Activated CD4-positive, alpha-beta T cell treated with anti-CD3 and anti-CD28 coated beads for 36 hours (primary cell): ENCODE measurements at regions not wholly inside any gene's neighbourhood (a gene's known extent, or its start where the extent isn't known, plus 50 kb on each side); places are given as distances from the start of the nearest gene placed in this dataset.

Source experiments
- ATAC-seq: fragments of 200-7000 bp; cut with Tn5 transposase; one replicate; pipeline ENCODE4 v1.10.0; 2021; ENCODE audit warnings: mild to moderate bottlenecking, moderate library complexity
- CTCF ChIA-PET: fragments of 350-600 bp; sonication (Branson Sonifier 250); formaldehyde crosslinking; loops from one replicate; lab custom pipeline; 2021; ENCODE audit warnings: antibody characterized with exemption; lab: Charles Lee
- POLR2A ChIA-PET: fragments of 350-600 bp; sonication (Branson Sonifier 250); formaldehyde crosslinking; loops from one replicate; lab custom pipeline; 2021; ENCODE audit warnings: antibody characterized with exemption, inconsistent platforms; lab: Charles Lee
- DNase-seq: peaks from one replicate; pipeline ENCODE4 v3.0.0-alpha.2; 2020
- H3K27ac Mint-ChIP-seq: one replicate; pipeline ENCODE4 v1.8.0; 2021; ENCODE audit warnings: mixed read lengths
- H3K27me3 Mint-ChIP-seq: one replicate; pipeline ENCODE4 v1.8.0; 2021; ENCODE audit warnings: mixed read lengths
- H3K36me3 Mint-ChIP-seq: one replicate; pipeline ENCODE4 v1.8.0; 2021; ENCODE audit warnings: low read depth, mixed read lengths
- H3K4me1 Mint-ChIP-seq: one replicate; pipeline ENCODE4 v1.8.0; 2021; ENCODE audit warnings: mixed read lengths
- H3K4me3 Mint-ChIP-seq: one replicate; pipeline ENCODE4 v1.8.0; 2021; ENCODE audit warnings: mild to moderate bottlenecking, moderate library complexity, mixed read lengths
- H3K9me3 Mint-ChIP-seq: one replicate; pipeline ENCODE4 v1.8.0; 2021; ENCODE audit warnings: low read depth, mixed read lengths
- intact Hi-C, 2 experiments: fragments of 100-400 bp; cut with DNase I in 1 of 2; cut with micrococcal nuclease in 1 of 2; formaldehyde crosslinking; loops; one replicate each; pipeline versions ENCODE4 v1.14.2 to v1.15.1; 2022 to 2024; cut with DNase I, micrococcal nuclease

- no peak overlapping the region for H3K27ac Mint-ChIP-seq
- no peak for DNase-seq
- ChIA-PET POLR2A (no interaction called here), CTCF (interaction anchor here (0.9 kb wide), 1 partner anchor 9 kb away, joined by 3 read pairs; no protein-coding TSS in a partner anchor)
- no peak overlapping the region for H3K4me3 Mint-ChIP-seq
- H3K27me3 Mint-ChIP-seq, result peaks cover 2% of the 10 kb centered on the region
- intact Hi-C loops, result no loop called here
- H3K36me3 Mint-ChIP-seq, result no peaks in the 10 kb centered on the region
- no peak for ATAC-seq
- no peaks in the 10 kb centered on the region for H3K9me3 Mint-ChIP-seq
- peaks cover 5% of the 10 kb centered on the region for H3K4me1 Mint-ChIP-seq
These were observed 135.7 kb downstream of the QDPR start for GRCh38 chr4:17376205-17376604.

- POLR2A ChIA-PET, result no interaction called here
- Mint-ChIP-seq H3K27ac (no peak overlapping the region), H3K36me3 (no peaks in the 10 kb centered on the region), H3K27me3 (peaks cover 2% of the 10 kb centered on the region), H3K4me1 (peaks cover 5% of the 10 kb centered on the region), H3K4me3 (no peak overlapping the region), H3K9me3 (no peaks in the 10 kb centered on the region)
- DNase-seq (no peak), ATAC-seq (peak; percentile 68)
- CTCF ChIA-PET, result interaction anchor here (1.0 to 1.7 kb wide), 2 partner anchors 37 to 74 kb away, joined by 4 read pairs; no protein-coding TSS in a partner anchor
- intact Hi-C loops, result no loop called here
These were observed 138.2 kb downstream of the QDPR start for GRCh38 chr4:17373666-17374065.

GRCh38 chr4:17370818-17371217 lies 141.1 kb downstream of the QDPR start:
- H3K27me3 Mint-ChIP-seq, result peaks cover 4% of the 10 kb centered on the region
- DNase-seq (no peak), ATAC-seq (no peak)
- intact Hi-C loops, result no loop called here
- POLR2A ChIA-PET, result no interaction called here
- peaks cover 5% of the 10 kb centered on the region for H3K4me1 Mint-ChIP-seq
- CTCF ChIA-PET, result interaction anchor here (0.7 to 0.9 kb wide), 2 partner anchors 20 to 496 kb away, joined by 3 to 4 read pairs; no protein-coding TSS in a partner anchor
- no peaks in the 10 kb centered on the region for H3K9me3 Mint-ChIP-seq
- H3K27ac Mint-ChIP-seq, result no peak overlapping the region
- no peaks in the 10 kb centered on the region for H3K36me3 Mint-ChIP-seq
- no peak overlapping the region for H3K4me3 Mint-ChIP-seq

- H3K27me3 Mint-ChIP-seq, result peaks cover 5% of the 10 kb centered on the region
- H3K9me3 Mint-ChIP-seq, result no peaks in the 10 kb centered on the region
- ChIA-PET POLR2A (no interaction called here), CTCF (interaction anchor here (0.6 to 1.2 kb wide), 3 partner anchors 13 to 83 kb away, joined by 3 to 4 read pairs (median 3); no protein-coding TSS in a partner anchor)
- intact Hi-C loops, result no loop called here
- no peak overlapping the region for H3K27ac Mint-ChIP-seq
- no peak overlapping the region for H3K4me3 Mint-ChIP-seq
- no peaks in the 10 kb centered on the region for H3K36me3 Mint-ChIP-seq
- peak; percentile 19 for ATAC-seq
- DNase-seq, result no peak
- H3K4me1 Mint-ChIP-seq, result no peaks in the 10 kb centered on the region
These were observed 143.5 kb downstream of the QDPR start for GRCh38 chr4:17368408-17368807.

- DNase-seq (no peak), ATAC-seq (no peak)
- Mint-ChIP-seq H3K36me3 (no peaks in the 10 kb centered on the region), H3K4me1 (peaks cover 6% of the 10 kb centered on the region), H3K9me3 (no peaks in the 10 kb centered on the region), H3K27me3 (peaks cover 7% of the 10 kb centered on the region), H3K4me3 (no peak overlapping the region), H3K27ac (no peak overlapping the region)
- POLR2A ChIA-PET, result no interaction called here
- CTCF ChIA-PET, result interaction anchor here (1.8 kb wide), 1 partner anchor 81 kb away, joined by 4 read pairs; no protein-coding TSS in a partner anchor
- intact Hi-C loops, result no loop called here
These were observed 144.7 kb downstream of the QDPR start for GRCh38 chr4:17367201-17367600.

GRCh38 chr4:17366496-17366895 lies 145.4 kb downstream of the QDPR start:
- intact Hi-C loops, result no loop called here
- Mint-ChIP-seq H3K36me3 (no peaks in the 10 kb centered on the region), H3K27ac (no peak overlapping the region), H3K27me3 (peaks cover 10% of the 10 kb centered on the region), H3K9me3 (no peaks in the 10 kb centered on the region), H3K4me3 (no peak overlapping the region), H3K4me1 (peaks cover 8% of the 10 kb centered on the region)
- ChIA-PET CTCF (interaction anchor here (1.1 to 1.8 kb wide), 2 partner anchors 22 to 81 kb away, joined by 4 to 5 read pairs; no protein-coding TSS in a partner anchor), POLR2A (no interaction called here)
- ATAC-seq, result no peak
- DNase-seq, result no peak

GRCh38 chr4:17362430-17362829 lies 149.5 kb downstream of the QDPR start:
- H3K9me3 Mint-ChIP-seq, result peaks cover 1% of the 10 kb centered on the region
- intact Hi-C loops, result no loop called here
- H3K36me3 Mint-ChIP-seq, result no peaks in the 10 kb centered on the region
- CTCF ChIA-PET, result interaction anchor here (2.0 kb wide), 1 partner anchor 15 kb away, joined by 5 read pairs; no protein-coding TSS in a partner anchor
- no peak for DNase-seq
- ATAC-seq, result no peak
- no peak overlapping the region for H3K4me3 Mint-ChIP-seq
- POLR2A ChIA-PET, result no interaction called here
- no peak overlapping the region for H3K27ac Mint-ChIP-seq
- H3K27me3 Mint-ChIP-seq, result peaks cover 12% of the 10 kb centered on the region
- H3K4me1 Mint-ChIP-seq, result peaks cover 8% of the 10 kb centered on the region

GRCh38 chr4:17358241-17358640 lies 153.6 kb downstream of the QDPR start:
- H3K36me3 Mint-ChIP-seq, result no peaks in the 10 kb centered on the region
- peaks cover 18% of the 10 kb centered on the region for H3K27me3 Mint-ChIP-seq
- ChIA-PET CTCF (interaction anchor here (4.6 kb wide), 1 partner anchor 11 kb away, joined by 21 read pairs; no protein-coding TSS in a partner anchor), POLR2A (no interaction called here)
- H3K4me1 Mint-ChIP-seq, result peaks cover 8% of the 10 kb centered on the region
- H3K4me3 Mint-ChIP-seq, result no peak overlapping the region
- DNase-seq (no peak), ATAC-seq (no peak)
- no peak overlapping the region for H3K27ac Mint-ChIP-seq
- H3K9me3 Mint-ChIP-seq, result peaks cover 7% of the 10 kb centered on the region
- intact Hi-C loops, result no loop called here

- Mint-ChIP-seq H3K9me3 (peaks cover 7% of the 10 kb centered on the region), H3K36me3 (no peaks in the 10 kb centered on the region), H3K4me1 (no peaks in the 10 kb centered on the region), H3K27ac (no peak overlapping the region), H3K27me3 (peaks cover 13% of the 10 kb centered on the region), H3K4me3 (no peak overlapping the region)
- no peak for DNase-seq
- ChIA-PET CTCF (interaction anchor here (4.6 kb wide), 1 partner anchor 10 kb away, joined by 21 read pairs; no protein-coding TSS in a partner anchor), POLR2A (no interaction called here)
- no peak for ATAC-seq
- intact Hi-C loops, result no loop called here
These were observed 155.0 kb downstream of the QDPR start for GRCh38 chr4:17356926-17357325.

- no peaks in the 10 kb centered on the region for H3K36me3 Mint-ChIP-seq
- H3K4me3 Mint-ChIP-seq, result no peak overlapping the region
- CTCF ChIA-PET, result no interaction called here
- H3K4me1 Mint-ChIP-seq, result no peaks in the 10 kb centered on the region
- no peak for ATAC-seq
- no peak overlapping the region for H3K27ac Mint-ChIP-seq
- POLR2A ChIA-PET, result no interaction called here
- intact Hi-C loops, result no loop called here
- H3K27me3 Mint-ChIP-seq, result peaks cover 10% of the 10 kb centered on the region
- peaks cover 5% of the 10 kb centered on the region for H3K9me3 Mint-ChIP-seq
- no peak for DNase-seq
These were observed 159.5 kb downstream of the QDPR start for GRCh38 chr4:17352357-17352756.

GRCh38 chr4:17347445-17347844 lies 164.4 kb downstream of the QDPR start:
- CTCF ChIA-PET, result interaction anchor here (0.6 to 4.9 kb wide), 17 partner anchors 11 to 1056 kb away, joined by 3 to 21 read pairs (median 5); no protein-coding TSS in a partner anchor
- DNase-seq (peak; percentile 51), ATAC-seq (peak; percentile 30)
- no peak overlapping the region for H3K4me3 Mint-ChIP-seq
- H3K27me3 Mint-ChIP-seq, result no peaks in the 10 kb centered on the region
- POLR2A ChIA-PET, result no interaction called here
- H3K36me3 Mint-ChIP-seq, result no peaks in the 10 kb centered on the region
- H3K4me1 Mint-ChIP-seq, result no peaks in the 10 kb centered on the region
- intact Hi-C loops, result loop anchor here (1.0 to 10.0 kb wide), 3 partner anchors 100 to 457 kb away; no protein-coding TSS in a partner anchor
- H3K27ac Mint-ChIP-seq, result no peak overlapping the region
- no peaks in the 10 kb centered on the region for H3K9me3 Mint-ChIP-seq

- intact Hi-C loops, result loop anchor here (5.0 to 10.0 kb wide), 4 partner anchors 128 to 1655 kb away; partner anchors contain the start of genes TAPT1 (in 2 of the 2), FAM200B (in 1 of the 2) and QDPR (in 1 of the 2)
- DNase-seq (no peak), ATAC-seq (no peak)
- Mint-ChIP-seq H3K4me1 (peaks cover 43% of the 10 kb centered on the region), H3K4me3 (no peak overlapping the region), H3K27ac (no peak overlapping the region), H3K27me3 (no peaks in the 10 kb centered on the region), H3K9me3 (no peaks in the 10 kb centered on the region), H3K36me3 (no peaks in the 10 kb centered on the region)
- ChIA-PET POLR2A (no interaction called here), CTCF (interaction anchor here (0.7 to 5.1 kb wide), 3 partner anchors 8 to 19 kb away, joined by 3 to 20 read pairs (median 3); no protein-coding TSS in a partner anchor)
These were observed 172.5 kb downstream of the QDPR start for GRCh38 chr4:17339376-17339775.
